AG10803 (cell line): ENCODE measurements at regions not wholly inside any gene's neighbourhood (a gene's known extent, or its start where the extent isn't known, plus 50 kb on each side); places are given as distances from the start of the nearest gene placed in this dataset.

Experiments
- DNase-seq: peaks from one replicate; pipeline ENCODE4 v3.0.0; 2010; ENCODE audit warnings: low read depth
- H3K4me3 ChIP-seq: 2 replicates; pipeline ENCODE4 v1.5.1; 2011; ENCODE audit warnings: mild to moderate bottlenecking, low read length, control low read depth
- CTCF ChIP-seq: conservative IDR thresholded peaks from 2 replicates; pipeline ENCODE4 v1.5.1; 2011; ENCODE audit warnings: mild to moderate bottlenecking, low read length, control low read depth, inconsistent platforms

GRCh38 chr6:132868057-132868456 is 53.7 kb downstream of the RPS12 start:
- TF ChIP-seq CTCF, result no peak
- no peak for DNase-seq
- no peak overlapping the region for H3K4me3 ChIP-seq

- no peak for TF ChIP-seq CTCF
- DNase-seq, result no peak
- H3K4me3 ChIP-seq, result no peak overlapping the region
Measured at GRCh38 chr6:132872923-132873322, 58.6 kb downstream of the RPS12 start.

GRCh38 chr6:132877003-132877402 is 62.6 kb downstream of the RPS12 start:
- no peak overlapping the region for H3K4me3 ChIP-seq
- TF ChIP-seq CTCF, result no peak
- DNase-seq, result no peak

- TF ChIP-seq CTCF, result no peak
- no peak overlapping the region for H3K4me3 ChIP-seq
- no peak for DNase-seq
Measured at GRCh38 chr6:132887204-132887603, 72.8 kb downstream of the RPS12 start.

GRCh38 chr6:132888701-132889100 is 74.3 kb downstream of the RPS12 start:
- no peak for DNase-seq
- TF ChIP-seq CTCF, result no peak
- no peak overlapping the region for H3K4me3 ChIP-seq

GRCh38 chr6:132892929-132893771 is 78.8 kb downstream of the RPS12 start:
- TF ChIP-seq CTCF, result no peak
- H3K4me3 ChIP-seq, result no peak overlapping the region
- DNase-seq, result no peak

GRCh38 chr6:132893772-132894490 is 79.6 kb downstream of the RPS12 start:
- no peak for DNase-seq
- no peak for TF ChIP-seq CTCF
- no peak overlapping the region for H3K4me3 ChIP-seq
